CD14-positive monocyte (primary cell): ENCODE measurements at regions not wholly inside any gene's neighbourhood (a gene's known extent, or its start where the extent isn't known, plus 50 kb on each side); places are given as distances from the start of the nearest gene placed in this dataset.

ENCODE experiments used
- DNase-seq, 3 donors: peaks; one replicate each; pipeline ENCODE4 v3.0.0-alpha.2; 2011 to 2022
- H2AFZ ChIP-seq: 2 replicates; pipeline ENCODE4 v1.6.0; 2012; ENCODE audit warnings: mild to moderate bottlenecking, low read depth, low read length, inconsistent platforms; ENCODE audit not compliant: insufficient read depth, poor library complexity, severe bottlenecking
- H3K27ac ChIP-seq, 2 donors: 1 replicate in 1 of 2; 2 replicates in 1 of 2; pipeline ENCODE4 v1.5.1; 2012 to 2013; ENCODE audit warnings: low read length in 2 of 2, control low read depth in 1 of 2, inconsistent platforms in 1 of 2, low read depth in 1 of 2, mild to moderate bottlenecking in 1 of 2
- H3K27me3 ChIP-seq, 2 donors: one replicate each; pipeline versions ENCODE4 v1.6.0 to v1.6.1; 2011 to 2013; ENCODE audit warnings: low read length in 2 of 2; ENCODE audit not compliant: control insufficient read depth in 2 of 2, insufficient read depth in 2 of 2
- H3K36me3 ChIP-seq, 2 donors: replicated peaks in 1 of 2; 1 replicate in 1 of 2; 2 replicates in 1 of 2; pipeline versions ENCODE4 v1.5.1 to v1.6.1; 2012 to 2013; ENCODE audit warnings: low read length in 2 of 2, control low read depth in 1 of 2, inconsistent platforms in 1 of 2, mild to moderate bottlenecking in 1 of 2; ENCODE audit not compliant: insufficient read depth in 2 of 2, control insufficient read depth in 1 of 2
- H3K4me1 ChIP-seq, 2 donors: 1 replicate in 1 of 2; 2 replicates in 1 of 2; pipeline versions ENCODE4 v1.5.1 to v1.6.1; 2012 to 2013; ENCODE audit warnings: low read length in 2 of 2, control low read depth in 1 of 2, inconsistent platforms in 1 of 2, mild to moderate bottlenecking in 1 of 2, moderate library complexity in 1 of 2; ENCODE audit not compliant: insufficient read depth in 2 of 2, control insufficient read depth in 1 of 2
- H3K4me2 ChIP-seq: replicated peaks from 2 replicates; pipeline ENCODE3; 2012; ENCODE audit warnings: low read length, moderate library complexity, mild to moderate bottlenecking; ENCODE audit not compliant: poor library complexity, severe bottlenecking; ENCODE audit errors: extremely low read depth
- H3K4me3 ChIP-seq, 3 experiments: fragments of 200-600 bp in 1 of 3; sonication (generic) in 1 of 3; replicated peaks in 1 of 3; 1 replicate in 2 of 3; 2 replicates in 1 of 3; pipeline ENCODE4 v1.5.1; 2011 to 2013; ENCODE audit warnings: low read length in 3 of 3, mild to moderate bottlenecking in 3 of 3, control low read depth in 2 of 3, low read depth in 2 of 3, inconsistent platforms in 1 of 3, moderate library complexity in 1 of 3
- H3K79me2 ChIP-seq: 2 replicates; pipeline ENCODE4 v1.6.0; 2012; ENCODE audit warnings: mild to moderate bottlenecking, control low read depth, inconsistent platforms, low read length, moderate library complexity; ENCODE audit not compliant: insufficient read depth
- H3K9ac ChIP-seq: 2 replicates; pipeline ENCODE4 v1.6.0; 2017; ENCODE audit warnings: low read length, mild to moderate bottlenecking; ENCODE audit not compliant: insufficient read depth, poor library complexity, severe bottlenecking
- H3K9me3 ChIP-seq, 2 donors: replicated peaks in 1 of 2; 1 replicate in 1 of 2; 2 replicates in 1 of 2; pipeline versions ENCODE4 v1.5.1 to v1.6.1; 2012 to 2013; ENCODE audit warnings: low read length in 2 of 2, control low read depth in 1 of 2; ENCODE audit not compliant: control insufficient read depth in 1 of 2, insufficient read depth in 1 of 2
- H4K20me1 ChIP-seq: 2 replicates; pipeline ENCODE4 v1.6.0; 2012; ENCODE audit warnings: mild to moderate bottlenecking, low read length, control low read depth, moderate library complexity; ENCODE audit not compliant: insufficient read depth
- H3K27ac Mint-ChIP-seq, 7 donors: one replicate each; pipeline ENCODE4 v1.8.0; 2020; ENCODE audit warnings: mild to moderate bottlenecking in 7 of 7, mixed read lengths in 7 of 7, moderate library complexity in 6 of 7, inconsistent platforms in 2 of 7
- H3K27me3 Mint-ChIP-seq, 3 donors: one replicate each; pipeline ENCODE4 v1.8.0; 2021 to 2022; ENCODE audit warnings: low read depth in 3 of 3, mild to moderate bottlenecking in 3 of 3, mixed read lengths in 3 of 3, moderate library complexity in 3 of 3, inconsistent platforms in 1 of 3
- H3K36me3 Mint-ChIP-seq, 2 donors: one replicate each; pipeline ENCODE4 v1.8.0; 2020; ENCODE audit warnings: mixed read lengths in 2 of 2, inconsistent platforms in 1 of 2, mild to moderate bottlenecking in 1 of 2
- H3K4me1 Mint-ChIP-seq: one replicate; pipeline ENCODE4 v1.8.0; 2020; ENCODE audit warnings: mild to moderate bottlenecking, mixed read lengths
- H3K4me3 Mint-ChIP-seq, 2 donors: one replicate each; pipeline ENCODE4 v1.8.0; 2020; ENCODE audit warnings: mild to moderate bottlenecking in 2 of 2, mixed read lengths in 2 of 2, moderate library complexity in 1 of 2
- H3K9me3 Mint-ChIP-seq, 7 donors: one replicate each; pipeline ENCODE4 v1.8.0; 2020 to 2022; ENCODE audit warnings: mixed read lengths in 7 of 7, mild to moderate bottlenecking in 6 of 7, moderate library complexity in 6 of 7, inconsistent platforms in 2 of 7
- WGBS: methylation state at CpG from one replicate; pipeline ENCODE4 v1.1.5; 2013; ENCODE audit warnings: missing lambda C conversion rate; ENCODE audit not compliant: insufficient coverage; 5-methylcytosine and 5-hydroxymethylcytosine counted together
- intact Hi-C, 2 donors: fragments of 100-400 bp; cut with micrococcal nuclease; formaldehyde crosslinking; loops; one replicate each; pipeline versions ENCODE4 v1.15.0 to v1.15.1; 2023
- TF ChIP-seq, protein P1 (sequence below): fragments of 200-600 bp; IDR thresholded peaks from one replicate; pipeline ENCODE4 v1.8.0; 2022; ENCODE audit warnings: antibody characterized with exemption, mild to moderate bottlenecking

DNA sequence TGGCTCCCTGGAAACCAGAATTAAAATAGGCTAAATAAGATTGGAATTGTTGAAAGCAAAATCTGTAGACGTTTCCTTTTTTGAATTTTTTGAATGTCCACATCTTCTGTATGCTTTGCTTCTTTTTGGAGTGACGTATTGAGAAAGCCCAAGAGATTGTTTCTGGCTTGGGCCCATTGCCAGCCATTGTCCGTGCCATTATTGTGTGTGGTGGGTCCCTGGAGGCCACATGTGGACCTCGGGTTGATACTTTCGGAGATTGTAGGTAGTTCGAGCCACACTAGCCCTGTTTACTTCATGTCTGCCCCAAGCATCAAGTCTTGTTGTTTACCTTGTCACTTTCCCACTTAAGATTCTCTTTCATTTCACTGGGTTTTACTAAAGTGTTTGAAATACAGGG lies 106.0 kb downstream of the PALM2AKAP2 start:
- Histone ChIP-seq H3K4me2 (no peak overlapping the region), H3K9ac (no peak overlapping the region), H3K27ac (no peak overlapping the region), H4K20me1 (no peaks in the 10 kb centered on the region), H3K79me2 (no peaks in the 10 kb centered on the region), H3K9me3 (no peaks in the 10 kb centered on the region), H2AFZ (no peak overlapping the region), H3K36me3 (no peaks in the 10 kb centered on the region), H3K4me1 (peaks cover 11 to 12% of the 10 kb centered on the region in 2 donors), H3K27me3 (no peaks in the 10 kb centered on the region), H3K4me3 (no peak overlapping the region)
- Mint-ChIP-seq H3K36me3 (no peaks in the 10 kb centered on the region), H3K4me1 (peaks cover 16% of the 10 kb centered on the region), H3K27me3 (peaks cover 0 to 1% (median 0%) of the 10 kb centered on the region in 3 donors), H3K9me3 (peaks cover 0 to 1% (median 0%) of the 10 kb centered on the region in 7 donors), H3K4me3 (no peak overlapping the region), H3K27ac (no peak overlapping the region)
- TF ChIP-seq, protein P1, sequence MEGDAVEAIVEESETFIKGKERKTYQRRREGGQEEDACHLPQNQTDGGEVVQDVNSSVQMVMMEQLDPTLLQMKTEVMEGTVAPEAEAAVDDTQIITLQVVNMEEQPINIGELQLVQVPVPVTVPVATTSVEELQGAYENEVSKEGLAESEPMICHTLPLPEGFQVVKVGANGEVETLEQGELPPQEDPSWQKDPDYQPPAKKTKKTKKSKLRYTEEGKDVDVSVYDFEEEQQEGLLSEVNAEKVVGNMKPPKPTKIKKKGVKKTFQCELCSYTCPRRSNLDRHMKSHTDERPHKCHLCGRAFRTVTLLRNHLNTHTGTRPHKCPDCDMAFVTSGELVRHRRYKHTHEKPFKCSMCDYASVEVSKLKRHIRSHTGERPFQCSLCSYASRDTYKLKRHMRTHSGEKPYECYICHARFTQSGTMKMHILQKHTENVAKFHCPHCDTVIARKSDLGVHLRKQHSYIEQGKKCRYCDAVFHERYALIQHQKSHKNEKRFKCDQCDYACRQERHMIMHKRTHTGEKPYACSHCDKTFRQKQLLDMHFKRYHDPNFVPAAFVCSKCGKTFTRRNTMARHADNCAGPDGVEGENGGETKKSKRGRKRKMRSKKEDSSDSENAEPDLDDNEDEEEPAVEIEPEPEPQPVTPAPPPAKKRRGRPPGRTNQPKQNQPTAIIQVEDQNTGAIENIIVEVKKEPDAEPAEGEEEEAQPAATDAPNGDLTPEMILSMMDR, result no peak
- intact Hi-C loops, result no loop called here
- 91% methylated on average over 3 of the region's 6 CpGs for WGBS
- no peak for DNase-seq

GRCh38 chr9:109886617-109887016 lies 106.6 kb downstream of the PALM2AKAP2 start:
- TF ChIP-seq, protein P1, result no peak
- H4K20me1 ChIP-seq, result no peaks in the 10 kb centered on the region
- peaks cover 11 to 12% of the 10 kb centered on the region in 2 donors for H3K4me1 ChIP-seq
- Mint-ChIP-seq H3K9me3 (peaks cover 0 to 1% (median 0%) of the 10 kb centered on the region in 7 donors), H3K36me3 (no peaks in the 10 kb centered on the region), H3K27me3 (no peaks in the 10 kb centered on the region), H3K4me3 (no peak overlapping the region), H3K4me1 (peaks cover 16% of the 10 kb centered on the region), H3K27ac (peak overlapping the region in 1 of 7 donors; percentile 30)
- H3K36me3 ChIP-seq, result no peaks in the 10 kb centered on the region
- intact Hi-C loops, result no loop called here
- DNase-seq, result peak in 1 of 3 donors; percentile 10
- H3K9ac ChIP-seq, result no peak overlapping the region
- no peak overlapping the region for H2AFZ ChIP-seq
- no peaks in the 10 kb centered on the region for H3K9me3 ChIP-seq
- no peaks in the 10 kb centered on the region for H3K27me3 ChIP-seq
- no peak overlapping the region for H3K4me2 ChIP-seq
- H3K4me3 ChIP-seq, result no peak overlapping the region
- no peak overlapping the region for H3K27ac ChIP-seq
- 0% methylated on average over 1 of the region's 3 CpGs for WGBS
- H3K79me2 ChIP-seq, result no peaks in the 10 kb centered on the region
